HCT116 (cell line): ENCODE measurements at regions not wholly inside any gene's neighbourhood (a gene's known extent, or its start where the extent isn't known, plus 50 kb on each side); places are given as distances from the start of the nearest gene placed in this dataset.

ENCODE experiments used
- ATAC-seq: fragments of 200-7000 bp; cut with Tn5 transposase; 2 replicates; pipeline ENCODE4 v1.9.1; 2020; ENCODE audit warnings: mild to moderate bottlenecking, moderate library complexity
- BruUV-seq: library from RNA; stranded (reverse); fragments of 400-500 nt; replicated peaks from 2 replicates; lab custom pipeline; 2021; lab: Mats Ljungman, UMichigan
- CTCF ChIA-PET: fragments of 300-600 bp; sonication (Branson Sonifier 250); formaldehyde crosslinking; loops from one replicate; lab custom pipeline; 2021; ENCODE audit warnings: antibody characterized with exemption; lab: Charles Lee
- POLR2A ChIA-PET: fragments of 300-600, 350-600 bp; sonication (Branson Sonifier 250); formaldehyde crosslinking; loops from one replicate; lab custom pipeline; 2021; ENCODE audit warnings: antibody characterized with exemption; lab: Charles Lee
- RAD21 ChIA-PET, 2 experiments: fragments of 300-600 bp; sonication (Branson Sonifier 250); formaldehyde crosslinking; loops; one replicate each; lab custom pipeline; 2023; ENCODE audit warnings: low total read pairs in 2 of 2; ENCODE audit not compliant: uncharacterized antibody in 2 of 2, unreplicated experiment in 2 of 2, low non-redundant PET in 1 of 2; lab: Charles Lee
- DNase-seq: peaks from one replicate; pipeline ENCODE4 v3.0.0-alpha.2; 2010; ENCODE audit warnings: low read depth, low spot score
- H2AFZ ChIP-seq: fragments of 200-600 bp; shearing (Covaris generic), sonication (generic); 2 replicates; pipeline ENCODE4 v1.6.1; 2017; ENCODE audit warnings: low read depth, mixed run types, mixed read lengths, antibody characterized with exemption, low read length; ENCODE audit not compliant: poor library complexity, severe bottlenecking
- H3K27ac ChIP-seq: 2 replicates; pipeline ENCODE4 v1.5.1; 2012; ENCODE audit warnings: low read depth, low read length
- H3K27me3 ChIP-seq: fragments of 200-600 bp; sonication (generic); 2 replicates; pipeline ENCODE4 v1.6.1; 2016; ENCODE audit warnings: mixed run types, low read length, mixed read lengths; ENCODE audit not compliant: insufficient read depth
- H3K36me3 ChIP-seq, 2 experiments: fragments of 200-500 bp in 1 of 2; fragments of 200-600 bp in 1 of 2; sonication (Bioruptor generic) in 1 of 2; sonication (generic) in 1 of 2; 2 replicates each; pipeline versions ENCODE4 v1.5.1 to v1.6.1; 2014 to 2016; ENCODE audit warnings: low read length in 2 of 2, inconsistent platforms in 1 of 2, mixed read lengths in 1 of 2, mixed run types in 1 of 2; ENCODE audit not compliant: insufficient read depth in 2 of 2, control insufficient read depth in 1 of 2
- H3K4me1 ChIP-seq, 2 experiments: fragments of 200-600 bp in 1 of 2; sonication (generic) in 1 of 2; 2 replicates each; pipeline versions ENCODE4 v1.5.1 to v1.6.1; 2012 to 2017; ENCODE audit warnings: low read length in 2 of 2, inconsistent platforms in 1 of 2, mild to moderate bottlenecking in 1 of 2, mixed read lengths in 1 of 2, mixed run types in 1 of 2, moderate library complexity in 1 of 2; ENCODE audit not compliant: insufficient read depth in 2 of 2, control insufficient read depth in 1 of 2
- H3K4me2 ChIP-seq: fragments of 200-600 bp; sonication (generic); 2 replicates; pipeline ENCODE4 v1.6.1; 2017; ENCODE audit warnings: mixed run types, low read length, mixed read lengths
- H3K4me3 ChIP-seq, 2 experiments: fragments of 200-600 bp in 1 of 2; sonication (generic) in 1 of 2; replicated peaks in 1 of 2; 2 replicates each; pipeline ENCODE4 v1.5.1; 2011 to 2016; ENCODE audit warnings: low read length in 2 of 2, control low read depth in 1 of 2, low read depth in 1 of 2, mild to moderate bottlenecking in 1 of 2, mixed read lengths in 1 of 2, mixed run types in 1 of 2
- H3K79me2 ChIP-seq: fragments of 200-600 bp; sonication (generic); 2 replicates; pipeline ENCODE4 v1.6.1; 2017; ENCODE audit warnings: mild to moderate bottlenecking, mixed run types, low read length, moderate library complexity, mixed read lengths; ENCODE audit not compliant: insufficient read depth
- H3K9ac ChIP-seq: fragments of 200-600 bp; sonication (generic); 2 replicates; pipeline ENCODE4 v1.6.1; 2016; ENCODE audit warnings: low read length, mixed read lengths
- H3K9me2 ChIP-seq: fragments of 200-600 bp; sonication (generic), shearing (Covaris generic); 2 replicates; pipeline ENCODE4 v1.6.1; 2017; ENCODE audit warnings: mixed run types, mild to moderate bottlenecking, moderate library complexity; ENCODE audit not compliant: insufficient read depth
- H3K9me3 ChIP-seq, 2 experiments: fragments of 200-500 bp in 1 of 2; fragments of 200-600 bp in 1 of 2; sonication (Bioruptor generic) in 1 of 2; sonication (generic) in 1 of 2; 2 replicates each; pipeline ENCODE4 v1.6.1; 2014 to 2017; ENCODE audit warnings: low read length in 2 of 2, mixed read lengths in 2 of 2, inconsistent platforms in 1 of 2, low read depth in 1 of 2, mild to moderate bottlenecking in 1 of 2, mixed run types in 1 of 2, moderate library complexity in 1 of 2; ENCODE audit not compliant: control insufficient read depth in 1 of 2, insufficient read depth in 1 of 2
- H4K20me1 ChIP-seq: fragments of 200-600 bp; sonication (generic), shearing (Covaris generic); 2 replicates; pipeline ENCODE4 v1.6.1; 2017; ENCODE audit warnings: mixed run types, mild to moderate bottlenecking, moderate library complexity; ENCODE audit not compliant: insufficient read depth
- CEBPB ChIP-seq: IDR thresholded peaks from 2 replicates; pipeline ENCODE4 v1.6.1; 2012; ENCODE audit warnings: low read depth
- EZH2phosphoT487 ChIP-seq: fragments of 200-600 bp; IDR thresholded peaks from 2 replicates; pipeline ENCODE4 v1.6.1; 2018; ENCODE audit warnings: antibody characterized with exemption, borderline replicate concordance
- POLR2AphosphoS5 ChIP-seq: IDR thresholded peaks from 2 replicates; pipeline ENCODE4 v1.6.1; 2011; ENCODE audit warnings: mild to moderate bottlenecking, low read depth, low read length, moderate library complexity
- RAD21 ChIP-seq: IDR thresholded peaks from 2 replicates; pipeline ENCODE4 v1.6.1; 2012; ENCODE audit warnings: low read depth, mild to moderate bottlenecking
- REST ChIP-seq: IDR thresholded peaks from 2 replicates; pipeline ENCODE4 v1.6.1; 2012; ENCODE audit warnings: low read depth
- SP1 ChIP-seq: IDR thresholded peaks from 2 replicates; pipeline ENCODE4 v1.6.1; 2012; ENCODE audit warnings: low read depth
- SRF ChIP-seq: IDR thresholded peaks from 2 replicates; pipeline ENCODE4 v1.6.1; 2012; ENCODE audit warnings: low read depth
- YY1 ChIP-seq: IDR thresholded peaks from 2 replicates; pipeline ENCODE4 v1.6.1; 2011; ENCODE audit warnings: low read length, low read depth, moderate library complexity, mild to moderate bottlenecking; ENCODE audit not compliant: insufficient replicate concordance; ENCODE audit errors: extremely low read depth
- ZFX ChIP-seq: fragments of 450-650 bp; IDR thresholded peaks from 2 replicates; pipeline ENCODE4 v1.6.1; 2017
- ZNF274 ChIP-seq: fragments of 200-500 bp; sonication (Bioruptor generic); IDR thresholded peaks from 2 replicates; pipeline ENCODE4 v1.6.1; 2014; ENCODE audit warnings: mild to moderate bottlenecking, low read depth, low read length, inconsistent platforms
- intact Hi-C: fragments of 100-400 bp; cut with micrococcal nuclease; formaldehyde crosslinking; loops from 2 replicates; pipeline ENCODE4 v1.10.0; 2022
- TF ChIP-seq, protein P1 (sequence below): IDR thresholded peaks from 2 replicates; pipeline ENCODE4 v1.6.1; 2012
- TF ChIP-seq, protein P2 (sequence below), 3 experiments: fragments of 200-600 bp in 1 of 3; sonication (generic) in 1 of 3; IDR thresholded peaks in 2 of 3; conservative IDR thresholded peaks in 1 of 3; 2 replicates each; pipeline ENCODE4 v1.5.1; 2012 to 2017; ENCODE audit warnings: low read depth in 2 of 3, low read length in 2 of 3, antibody characterized with exemption in 1 of 3, borderline replicate concordance in 1 of 3, control low read depth in 1 of 3, mild to moderate bottlenecking in 1 of 3, mixed read lengths in 1 of 3, mixed run types in 1 of 3, moderate library complexity in 1 of 3; ENCODE audit not compliant: insufficient read depth in 1 of 3

- H3K79me2 ChIP-seq, result no peaks in the 10 kb centered on the region
- intact Hi-C loops, result no loop called here
- RAD21 ChIA-PET, result no interaction called here
Observed at GRCh38 chrX:113353134-113353533, 512.5 kb upstream of the AMOT start.

More at GRCh38 chrX:113353134-113353533, 512.5 kb upstream of the AMOT start:
- H3K36me3 ChIP-seq, result no peaks in the 10 kb centered on the region
- H3K4me1 ChIP-seq, result no peaks in the 10 kb centered on the region
- H3K9me2 ChIP-seq, result no peaks in the 10 kb centered on the region
- no peak for DNase-seq
- H4K20me1 ChIP-seq, result no peaks in the 10 kb centered on the region
- ChIA-PET CTCF (no interaction called here), POLR2A (no interaction called here)
- no peak overlapping the region for H3K27ac ChIP-seq
- no peak overlapping the region for H2AFZ ChIP-seq
- H3K27me3 ChIP-seq, result no peaks in the 10 kb centered on the region
- BruUV-seq, result no TSS peak
- no peak overlapping the region for H3K4me3 ChIP-seq
- ATAC-seq, result no peak
- no peak overlapping the region for H3K9ac ChIP-seq
- no peak overlapping the region for H3K4me2 ChIP-seq
- no peak for TF ChIP-seq CEBPB
- TF ChIP-seq SP1, result no peak
- TF ChIP-seq ZNF274, result no peak
- no peak for TF ChIP-seq ZFX
- no peak for TF ChIP-seq EZH2phosphoT487
- TF ChIP-seq REST, result no peak
- no peak for TF ChIP-seq POLR2AphosphoS5
- TF ChIP-seq, protein P1, sequence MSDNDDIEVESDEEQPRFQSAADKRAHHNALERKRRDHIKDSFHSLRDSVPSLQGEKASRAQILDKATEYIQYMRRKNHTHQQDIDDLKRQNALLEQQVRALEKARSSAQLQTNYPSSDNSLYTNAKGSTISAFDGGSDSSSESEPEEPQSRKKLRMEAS, result no peak
- no peak for TF ChIP-seq RAD21
- TF ChIP-seq, protein P2, sequence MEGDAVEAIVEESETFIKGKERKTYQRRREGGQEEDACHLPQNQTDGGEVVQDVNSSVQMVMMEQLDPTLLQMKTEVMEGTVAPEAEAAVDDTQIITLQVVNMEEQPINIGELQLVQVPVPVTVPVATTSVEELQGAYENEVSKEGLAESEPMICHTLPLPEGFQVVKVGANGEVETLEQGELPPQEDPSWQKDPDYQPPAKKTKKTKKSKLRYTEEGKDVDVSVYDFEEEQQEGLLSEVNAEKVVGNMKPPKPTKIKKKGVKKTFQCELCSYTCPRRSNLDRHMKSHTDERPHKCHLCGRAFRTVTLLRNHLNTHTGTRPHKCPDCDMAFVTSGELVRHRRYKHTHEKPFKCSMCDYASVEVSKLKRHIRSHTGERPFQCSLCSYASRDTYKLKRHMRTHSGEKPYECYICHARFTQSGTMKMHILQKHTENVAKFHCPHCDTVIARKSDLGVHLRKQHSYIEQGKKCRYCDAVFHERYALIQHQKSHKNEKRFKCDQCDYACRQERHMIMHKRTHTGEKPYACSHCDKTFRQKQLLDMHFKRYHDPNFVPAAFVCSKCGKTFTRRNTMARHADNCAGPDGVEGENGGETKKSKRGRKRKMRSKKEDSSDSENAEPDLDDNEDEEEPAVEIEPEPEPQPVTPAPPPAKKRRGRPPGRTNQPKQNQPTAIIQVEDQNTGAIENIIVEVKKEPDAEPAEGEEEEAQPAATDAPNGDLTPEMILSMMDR (IDR thresholded peaks at IDR 0.05 in 2 of 3, conservative IDR thresholded peaks at IDR 0.05 in 1 of 3; ENCODE audit: borderline replicate concordance in 1 of 3, insufficient read depth in 1 of 3, low read depth in 2 of 3, low read length in 2 of 3), result no peak
- TF ChIP-seq SRF, result no peak
- TF ChIP-seq YY1, result no peak
- no peaks in the 10 kb centered on the region for H3K9me3 ChIP-seq
